Spleen (tissue), 11 donors: ENCODE measurements at regions not wholly inside any gene's neighbourhood (a gene's known extent, or its start where the extent isn't known, plus 50 kb on each side); places are given as distances from the start of the nearest gene placed in this dataset.

Experiments used
- DNase-seq: peaks from one replicate; pipeline ENCODE4 v3.0.0-alpha.2; 2020
- H3K27ac ChIP-seq, 8 donors: fragments of 200-600 bp; sonication (generic) in 7 of 8; 1 replicate in 4 of 8; 2 replicates in 4 of 8; pipeline versions ENCODE4 v1.5.0 to v1.8.0; 2016 to 2021; ENCODE audit warnings: inconsistent platforms in 4 of 8, mild to moderate bottlenecking in 4 of 8, moderate library complexity in 1 of 8
- H3K27me3 ChIP-seq, 7 donors: fragments of 200-600 bp; sonication (generic) in 6 of 7; replicated peaks in 1 of 7; 1 replicate in 4 of 7; 2 replicates in 3 of 7; pipeline versions ENCODE4 v1.5.0 to v1.8.0; 2016 to 2021; ENCODE audit warnings: inconsistent platforms in 3 of 7, mild to moderate bottlenecking in 1 of 7
- H3K36me3 ChIP-seq, 6 donors: fragments of 200-600 bp; sonication (generic) in 5 of 6; 1 replicate in 4 of 6; 2 replicates in 2 of 6; pipeline versions ENCODE4 v1.5.0 to v1.8.0; 2016 to 2021; ENCODE audit warnings: inconsistent platforms in 2 of 6
- H3K4me1 ChIP-seq, 6 donors: fragments of 200-600 bp; sonication (generic) in 5 of 6; 1 replicate in 3 of 6; 2 replicates in 3 of 6; pipeline versions ENCODE4 v1.5.0 to v1.8.0; 2016 to 2021; ENCODE audit warnings: inconsistent platforms in 3 of 6
- H3K4me3 ChIP-seq, 8 donors: fragments of 200-600 bp; sonication (generic) in 7 of 8; 1 replicate in 4 of 8; 2 replicates in 4 of 8; pipeline versions ENCODE4 v1.5.0 to v1.8.0; 2016 to 2021; ENCODE audit warnings: inconsistent platforms in 4 of 8, mild to moderate bottlenecking in 4 of 8, moderate library complexity in 2 of 8
- H3K9me3 ChIP-seq, 8 donors: fragments of 200-600 bp; sonication (generic) in 7 of 8; 1 replicate in 4 of 8; 2 replicates in 4 of 8; pipeline versions ENCODE4 v1.5.0 to v1.8.0; 2016 to 2021; ENCODE audit warnings: inconsistent platforms in 4 of 8
- POLR2A ChIP-seq, 3 donors: fragments of 450-650 bp; IDR thresholded peaks; one replicate each; pipeline ENCODE4 v1.5.1; 2017; ENCODE audit warnings: antibody characterized with exemption in 3 of 3, mild to moderate bottlenecking in 1 of 3
- POLR2AphosphoS5 ChIP-seq, 3 donors: sonication (generic); formaldehyde crosslinking; IDR thresholded peaks; one replicate each; pipeline ENCODE4 v1.5.1; 2017; ENCODE audit warnings: antibody characterized with exemption in 3 of 3
- WGBS, 5 donors: extraction: QIAGEN DNeasy Blood & Tissue Kit in 3 of 5; methylation state at CpG; one replicate each; pipeline versions ENCODE4 v1.1.5 to v1.1.7; 2013 to 2018; 5-methylcytosine and 5-hydroxymethylcytosine counted together
- intact Hi-C: fragments of 100-400 bp; cut with DNase I; formaldehyde crosslinking; loops from one replicate; pipeline ENCODE4 v1.15.0; 2023; ENCODE audit warnings: low total_unique reads
- TF ChIP-seq, protein P1 (sequence below), 11 experiments: fragments of 200-600 bp in 7 of 11; fragments of 450-650 bp in 4 of 11; sonication (generic) in 4 of 11; IDR thresholded peaks in 8 of 11; conservative IDR thresholded peaks in 3 of 11; 1 replicate in 7 of 11; 2 replicates in 4 of 11; pipeline versions ENCODE4 v1.4.0 to v1.8.0; 2016 to 2021; ENCODE audit warnings: antibody characterized with exemption in 11 of 11, inconsistent platforms in 4 of 11, mild to moderate bottlenecking in 1 of 11
- donor health status: healthy with polysubstance abuse.
- donor health status: DM: no; HTN: no; CAD: no; lungs with moderate emphysema.
- donor health status: DM: no; HTN: no; CAD: no.
- donor health status: Bipolar disorder and iron deficiency.
- donor health status: healthy.
- donor health status: DM: no; HTN: no; CAD: no.
- donor health status: DM: yes; HTN: yes; CAD: no.

DNA sequence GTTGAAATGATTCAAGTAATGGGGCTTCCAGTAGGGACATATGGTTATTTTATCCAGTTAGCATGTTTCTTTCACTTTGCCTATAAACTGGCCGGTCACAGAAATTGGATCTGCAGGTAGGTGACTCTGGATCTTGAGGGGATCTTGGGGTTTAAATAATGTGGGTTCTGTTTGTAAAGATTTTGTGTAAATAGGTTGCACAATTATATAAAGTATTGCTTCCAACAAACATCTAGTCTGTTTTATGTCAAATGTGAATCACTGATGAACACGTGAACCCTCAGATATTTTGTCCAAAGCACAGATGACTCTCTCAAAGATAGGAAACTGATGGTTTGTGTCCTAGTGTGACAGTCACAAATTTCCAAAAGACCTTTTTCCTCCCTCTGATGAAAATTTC lies 98.4 kb downstream of the ZIC5 start:
- Histone ChIP-seq H3K4me3 (no peak overlapping the region), H3K27me3 (no peaks in the 10 kb centered on the region), H3K4me1 (no peaks in the 10 kb centered on the region), H3K36me3 (no peaks in the 10 kb centered on the region), H3K9me3 (no peaks in the 10 kb centered on the region), H3K27ac (no peak overlapping the region)
- TF ChIP-seq POLR2A (IDR thresholded peaks at IDR 0.05) = no peak
- no peak for TF ChIP-seq POLR2AphosphoS5 (IDR thresholded peaks at IDR 0.05)
- WGBS, 5 donors = 92 to 100% (median 94%) methylated on average over 2 of the region's 2 CpGs
- intact Hi-C loops = no loop called here
- no peak for DNase-seq

DNA sequence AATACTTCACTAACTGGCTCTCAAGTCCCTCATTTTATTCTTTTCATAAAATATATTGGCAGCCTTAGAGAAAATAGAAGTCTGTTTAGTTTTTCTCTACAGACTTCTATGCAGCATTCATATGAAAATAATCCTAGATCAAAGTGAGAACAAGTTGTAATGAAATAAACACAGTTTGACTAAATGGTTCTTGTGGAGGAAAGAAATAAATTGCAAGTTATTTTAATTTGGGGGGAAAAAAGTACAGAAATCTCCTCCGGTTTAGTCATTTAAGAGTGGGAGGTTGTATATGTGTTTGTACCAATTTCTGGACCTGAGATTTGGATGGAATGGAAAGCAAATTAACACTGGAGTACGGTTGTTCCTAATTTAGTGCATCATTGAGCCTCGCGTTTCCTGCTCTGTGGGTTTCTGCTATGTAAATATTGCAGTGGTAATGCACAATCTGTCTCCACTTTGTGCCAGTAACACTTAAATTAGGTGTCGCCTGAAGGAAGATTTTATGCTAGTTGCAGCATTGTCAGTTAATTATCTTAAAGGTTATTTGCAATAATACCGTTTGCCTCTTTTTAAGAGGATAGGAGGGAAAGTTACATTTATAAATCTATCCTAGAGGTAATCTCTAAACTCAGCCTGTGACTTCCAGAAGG lies 100.2 kb downstream of the ZIC5 start:
- intact Hi-C loops = no loop called here
- no peaks in the 10 kb centered on the region for H3K9me3 ChIP-seq
- no peak overlapping the region for H3K27ac ChIP-seq
- peaks cover 0 to 2% (median 0%) of the 10 kb centered on the region in 6 donors for H3K36me3 ChIP-seq
- TF ChIP-seq POLR2A (IDR thresholded peaks at IDR 0.05) (no peak), POLR2AphosphoS5 (IDR thresholded peaks at IDR 0.05) (no peak)
- TF ChIP-seq, protein P1, sequence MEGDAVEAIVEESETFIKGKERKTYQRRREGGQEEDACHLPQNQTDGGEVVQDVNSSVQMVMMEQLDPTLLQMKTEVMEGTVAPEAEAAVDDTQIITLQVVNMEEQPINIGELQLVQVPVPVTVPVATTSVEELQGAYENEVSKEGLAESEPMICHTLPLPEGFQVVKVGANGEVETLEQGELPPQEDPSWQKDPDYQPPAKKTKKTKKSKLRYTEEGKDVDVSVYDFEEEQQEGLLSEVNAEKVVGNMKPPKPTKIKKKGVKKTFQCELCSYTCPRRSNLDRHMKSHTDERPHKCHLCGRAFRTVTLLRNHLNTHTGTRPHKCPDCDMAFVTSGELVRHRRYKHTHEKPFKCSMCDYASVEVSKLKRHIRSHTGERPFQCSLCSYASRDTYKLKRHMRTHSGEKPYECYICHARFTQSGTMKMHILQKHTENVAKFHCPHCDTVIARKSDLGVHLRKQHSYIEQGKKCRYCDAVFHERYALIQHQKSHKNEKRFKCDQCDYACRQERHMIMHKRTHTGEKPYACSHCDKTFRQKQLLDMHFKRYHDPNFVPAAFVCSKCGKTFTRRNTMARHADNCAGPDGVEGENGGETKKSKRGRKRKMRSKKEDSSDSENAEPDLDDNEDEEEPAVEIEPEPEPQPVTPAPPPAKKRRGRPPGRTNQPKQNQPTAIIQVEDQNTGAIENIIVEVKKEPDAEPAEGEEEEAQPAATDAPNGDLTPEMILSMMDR (IDR thresholded peaks at IDR 0.05 in 8 of 11, conservative IDR thresholded peaks at IDR 0.05 in 3 of 11) = no peak
- no peaks in the 10 kb centered on the region for H3K4me1 ChIP-seq
- H3K4me3 ChIP-seq = no peak overlapping the region
- no peaks in the 10 kb centered on the region for H3K27me3 ChIP-seq
- WGBS, 5 donors = 48 to 57% (median 53%) methylated on average over 6 of the region's 6 CpGs
- DNase-seq = no peak

DNA sequence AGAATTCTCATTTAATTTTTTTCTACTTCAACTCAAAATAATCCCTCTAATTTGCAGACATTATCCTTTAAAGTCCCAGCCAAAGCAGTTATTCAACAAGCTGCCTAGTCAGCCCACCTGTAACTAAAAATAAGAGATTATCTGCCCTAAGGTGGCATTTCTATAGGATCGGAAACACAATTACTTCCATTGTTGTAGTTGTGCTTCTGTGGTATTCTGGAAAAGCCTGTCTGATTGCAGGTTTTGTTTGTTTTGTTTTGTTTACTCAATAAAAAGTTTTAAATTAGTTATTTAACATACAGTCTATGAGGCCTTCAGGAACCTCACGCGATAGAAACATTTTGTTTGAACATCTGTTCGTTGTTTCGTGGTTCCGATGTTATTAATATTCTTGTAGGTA lies 101.0 kb downstream of the ZIC5 start:
- no peak overlapping the region for H3K27ac ChIP-seq
- H3K4me3 ChIP-seq = no peak overlapping the region
- H3K4me1 ChIP-seq = no peaks in the 10 kb centered on the region
- no peak for TF ChIP-seq POLR2AphosphoS5 (IDR thresholded peaks at IDR 0.05)
- no peak for TF ChIP-seq POLR2A (IDR thresholded peaks at IDR 0.05)
- TF ChIP-seq, protein P1 (IDR thresholded peaks at IDR 0.05 in 8 of 11, conservative IDR thresholded peaks at IDR 0.05 in 3 of 11) = no peak
- intact Hi-C loops = no loop called here
- H3K36me3 ChIP-seq = peaks cover 0 to 10% (median 0%) of the 10 kb centered on the region in 6 donors
- DNase-seq = no peak
- H3K27me3 ChIP-seq = no peaks in the 10 kb centered on the region
- WGBS, 5 donors = 94 to 97% (median 95%) methylated on average over 6 of the region's 6 CpGs
- H3K9me3 ChIP-seq = no peaks in the 10 kb centered on the region

DNA sequence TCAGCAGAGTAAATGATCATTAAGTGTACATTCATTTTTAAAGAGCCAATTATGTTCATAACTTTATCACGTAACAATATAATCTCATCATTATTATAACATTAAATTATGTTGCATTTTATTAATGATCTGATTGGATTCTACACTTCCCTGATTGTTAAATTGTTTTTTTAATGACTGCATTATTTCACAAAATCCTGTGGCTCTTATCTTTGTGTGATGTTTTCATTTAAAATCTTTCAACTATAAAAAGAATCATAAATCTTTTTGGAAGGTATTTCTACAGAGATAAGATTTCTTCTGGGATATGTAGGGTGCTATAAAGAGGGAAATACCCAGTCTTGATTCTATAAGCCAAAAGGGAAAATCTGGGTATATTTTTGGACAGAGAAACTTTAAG lies 101.7 kb downstream of the ZIC5 start:
- intact Hi-C loops = no loop called here
- TF ChIP-seq POLR2A (IDR thresholded peaks at IDR 0.05) (no peak), POLR2AphosphoS5 (IDR thresholded peaks at IDR 0.05) (no peak)
- TF ChIP-seq, protein P1 (IDR thresholded peaks at IDR 0.05 in 8 of 11, conservative IDR thresholded peaks at IDR 0.05 in 3 of 11) = no peak
- H3K9me3 ChIP-seq = no peaks in the 10 kb centered on the region
- no peaks in the 10 kb centered on the region for H3K4me1 ChIP-seq
- no peak overlapping the region for H3K4me3 ChIP-seq
- H3K27ac ChIP-seq = no peak overlapping the region
- H3K27me3 ChIP-seq = no peaks in the 10 kb centered on the region
- no peak for DNase-seq
- WGBS, 5 donors = 89 to 98% (median 95%) methylated on average over 1 of the region's 1 CpG
- H3K36me3 ChIP-seq = peaks cover 0 to 17% (median 0%) of the 10 kb centered on the region in 6 donors
